ENCODE measurements at regions not wholly inside any gene's neighbourhood (a gene's known extent, or its start where the extent isn't known, plus 50 kb on each side); places are given as distances from the start of the nearest gene placed in this dataset.

DNA sequence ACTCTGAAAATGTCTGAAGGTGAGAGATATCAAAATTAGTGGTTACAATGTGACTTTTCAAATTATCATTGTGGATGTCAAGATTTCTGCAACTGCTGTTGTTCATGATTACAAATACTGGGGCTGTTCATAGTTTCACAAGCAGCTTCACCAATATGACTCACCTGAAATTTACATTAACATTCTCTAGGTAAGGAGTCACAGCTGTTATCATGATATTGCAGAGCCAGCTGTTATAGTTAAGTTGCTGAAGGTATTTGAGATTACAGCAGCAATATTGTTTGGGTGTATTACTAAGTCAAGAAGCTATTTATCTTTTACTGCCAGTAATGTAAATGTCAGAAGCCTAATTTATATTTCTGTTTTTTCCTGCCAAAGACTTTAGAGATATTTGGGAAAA, 140.0 kb downstream of the MC4R start:
- TF ChIP-seq, protein P1, sequence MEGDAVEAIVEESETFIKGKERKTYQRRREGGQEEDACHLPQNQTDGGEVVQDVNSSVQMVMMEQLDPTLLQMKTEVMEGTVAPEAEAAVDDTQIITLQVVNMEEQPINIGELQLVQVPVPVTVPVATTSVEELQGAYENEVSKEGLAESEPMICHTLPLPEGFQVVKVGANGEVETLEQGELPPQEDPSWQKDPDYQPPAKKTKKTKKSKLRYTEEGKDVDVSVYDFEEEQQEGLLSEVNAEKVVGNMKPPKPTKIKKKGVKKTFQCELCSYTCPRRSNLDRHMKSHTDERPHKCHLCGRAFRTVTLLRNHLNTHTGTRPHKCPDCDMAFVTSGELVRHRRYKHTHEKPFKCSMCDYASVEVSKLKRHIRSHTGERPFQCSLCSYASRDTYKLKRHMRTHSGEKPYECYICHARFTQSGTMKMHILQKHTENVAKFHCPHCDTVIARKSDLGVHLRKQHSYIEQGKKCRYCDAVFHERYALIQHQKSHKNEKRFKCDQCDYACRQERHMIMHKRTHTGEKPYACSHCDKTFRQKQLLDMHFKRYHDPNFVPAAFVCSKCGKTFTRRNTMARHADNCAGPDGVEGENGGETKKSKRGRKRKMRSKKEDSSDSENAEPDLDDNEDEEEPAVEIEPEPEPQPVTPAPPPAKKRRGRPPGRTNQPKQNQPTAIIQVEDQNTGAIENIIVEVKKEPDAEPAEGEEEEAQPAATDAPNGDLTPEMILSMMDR (IDR thresholded peaks at IDR 0.05; ENCODE audit: low read depth, low read length), result no peak
- TF ChIP-seq EZH2phosphoT487 (IDR thresholded peaks at IDR 0.05; ENCODE audit: low read depth), result no peak

Data from OCI-LY3 (cell line).